ENCODE measurements at regions not wholly inside any gene's neighbourhood (a gene's known extent, or its start where the extent isn't known, plus 50 kb on each side); places are given as distances from the start of the nearest gene placed in this dataset.

DNA sequence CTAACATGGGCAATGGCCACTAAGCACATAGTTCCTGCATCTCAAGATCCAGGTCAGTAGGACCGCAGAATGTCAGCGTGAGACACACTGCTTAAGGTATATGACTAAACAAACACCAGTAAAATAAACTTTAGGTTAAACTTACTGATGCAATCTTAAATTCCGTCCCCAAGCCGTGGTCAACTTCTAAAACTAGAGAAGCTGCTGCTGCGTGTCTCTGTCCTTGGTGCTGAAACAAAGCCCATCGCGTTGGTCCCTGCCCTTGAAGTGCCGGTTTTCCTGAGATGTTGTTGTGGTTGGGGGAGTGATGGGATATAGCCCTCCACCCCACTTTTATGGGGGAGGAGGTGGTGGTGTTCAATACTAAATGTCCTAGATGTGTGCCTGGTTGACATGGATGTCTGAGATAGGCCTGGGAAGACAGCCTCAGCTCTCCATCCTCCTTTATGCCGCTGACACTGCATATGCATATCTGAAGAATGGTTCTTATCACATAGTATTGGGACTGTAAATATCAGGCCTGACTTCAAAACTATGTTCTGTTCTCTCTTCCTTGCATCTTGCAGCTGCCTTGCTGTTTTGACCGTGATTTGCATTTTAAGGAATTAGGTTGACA, 72.0 kb upstream of the KCNA3 start:
- Histone ChIP-seq H3K4me3 (ENCODE audit: low read length) (no peak overlapping the region), H3K36me3 (ENCODE audit: control insufficient read depth, insufficient read depth, low read length) (no peaks in the 10 kb centered on the region), H3K27me3 (ENCODE audit: control insufficient read depth, insufficient read depth, low read length) (peaks cover 12% of the 10 kb centered on the region), H3K27ac (ENCODE audit: low read length) (no peak overlapping the region), H3K4me1 (ENCODE audit: control insufficient read depth, insufficient read depth, low read length) (no peaks in the 10 kb centered on the region), H3K9me3 (ENCODE audit: control insufficient read depth, insufficient read depth, low read length) (no peaks in the 10 kb centered on the region)
- intact Hi-C loops (cut with micrococcal nuclease), result no loop called here
- ATAC-seq, result peak in 2 of 3 donors; percentile 62 to 65
- no peaks in the 10 kb centered on the region for H3K4me1 Mint-ChIP-seq
- H3K4me3 Mint-ChIP-seq, result no peak overlapping the region
- TF ChIP-seq, protein P1, sequence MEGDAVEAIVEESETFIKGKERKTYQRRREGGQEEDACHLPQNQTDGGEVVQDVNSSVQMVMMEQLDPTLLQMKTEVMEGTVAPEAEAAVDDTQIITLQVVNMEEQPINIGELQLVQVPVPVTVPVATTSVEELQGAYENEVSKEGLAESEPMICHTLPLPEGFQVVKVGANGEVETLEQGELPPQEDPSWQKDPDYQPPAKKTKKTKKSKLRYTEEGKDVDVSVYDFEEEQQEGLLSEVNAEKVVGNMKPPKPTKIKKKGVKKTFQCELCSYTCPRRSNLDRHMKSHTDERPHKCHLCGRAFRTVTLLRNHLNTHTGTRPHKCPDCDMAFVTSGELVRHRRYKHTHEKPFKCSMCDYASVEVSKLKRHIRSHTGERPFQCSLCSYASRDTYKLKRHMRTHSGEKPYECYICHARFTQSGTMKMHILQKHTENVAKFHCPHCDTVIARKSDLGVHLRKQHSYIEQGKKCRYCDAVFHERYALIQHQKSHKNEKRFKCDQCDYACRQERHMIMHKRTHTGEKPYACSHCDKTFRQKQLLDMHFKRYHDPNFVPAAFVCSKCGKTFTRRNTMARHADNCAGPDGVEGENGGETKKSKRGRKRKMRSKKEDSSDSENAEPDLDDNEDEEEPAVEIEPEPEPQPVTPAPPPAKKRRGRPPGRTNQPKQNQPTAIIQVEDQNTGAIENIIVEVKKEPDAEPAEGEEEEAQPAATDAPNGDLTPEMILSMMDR (IDR thresholded peaks at IDR 0.05), result no peak
- H3K9me3 Mint-ChIP-seq, result no peaks in the 10 kb centered on the region
- 21% methylated on average over 6 of the region's 10 CpGs for WGBS (ENCODE audit: insufficient coverage)
- DNase-seq, result peak; percentile 37 to 85
- peaks cover 41 to 78% of the 10 kb centered on the region in 2 donors for H3K27me3 Mint-ChIP-seq (ENCODE audit: low read depth in 2 of 2)
- no peak overlapping the region for H3K27ac Mint-ChIP-seq
- H3K36me3 Mint-ChIP-seq, result no peaks in the 10 kb centered on the region

DNA sequence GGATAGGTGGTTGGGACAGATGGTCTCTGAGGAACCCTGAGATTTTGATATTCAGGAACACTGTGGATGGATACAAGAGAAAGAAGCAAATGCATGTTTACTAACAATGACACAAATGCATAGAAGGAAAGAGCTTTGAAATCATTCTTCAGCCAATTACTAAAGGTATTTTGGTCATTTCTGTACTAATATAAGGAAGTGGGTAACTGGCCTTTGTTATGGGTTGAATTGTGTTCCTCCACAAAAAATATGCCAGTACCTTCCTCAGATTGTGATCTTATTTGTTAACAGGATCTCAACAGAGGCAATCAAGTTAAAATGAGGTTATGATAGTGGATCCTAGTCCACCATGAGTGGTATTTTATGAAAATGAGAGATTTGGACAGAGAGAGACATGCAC, 68.7 kb upstream of the KCNA3 start:
- H3K27ac Mint-ChIP-seq, result no peak overlapping the region

DNA sequence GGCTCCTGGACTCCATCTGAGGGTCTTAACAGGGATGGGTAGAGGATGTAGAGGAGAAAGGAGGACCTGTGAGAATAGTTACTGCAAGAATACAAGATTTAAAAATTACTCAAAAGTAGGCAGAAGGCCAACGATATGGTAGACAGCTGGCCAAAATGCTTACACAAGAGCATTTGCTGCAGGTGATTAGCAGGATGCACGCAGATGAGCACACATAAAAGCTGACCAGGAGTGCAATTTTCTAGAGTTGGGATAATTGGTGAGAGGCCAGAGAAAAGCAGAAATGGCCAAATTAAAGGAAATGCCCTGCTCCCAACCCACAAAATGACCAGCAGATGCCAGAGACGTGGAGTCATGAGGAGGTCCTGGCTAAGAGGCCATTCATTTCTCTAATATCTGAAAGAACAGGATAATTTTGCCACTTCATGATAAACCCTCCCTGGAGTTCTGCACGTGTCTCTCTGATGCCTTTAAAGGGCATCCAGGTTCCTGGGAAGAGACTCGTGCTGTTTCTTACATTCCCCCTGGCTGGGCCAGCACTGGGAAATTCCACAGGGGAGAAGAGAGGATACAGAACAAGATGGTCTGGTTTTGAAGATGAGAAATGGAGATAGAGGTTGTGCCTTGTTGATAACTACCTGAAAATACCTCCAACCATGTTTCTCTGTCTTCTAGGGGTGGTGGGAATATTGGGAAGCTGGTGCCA, 62.3 kb upstream of the KCNA3 start:
- Histone ChIP-seq H3K4me3 (ENCODE audit: low read length) (no peak overlapping the region), H3K4me1 (ENCODE audit: control insufficient read depth, insufficient read depth, low read length) (no peaks in the 10 kb centered on the region), H3K36me3 (ENCODE audit: control insufficient read depth, insufficient read depth, low read length) (no peaks in the 10 kb centered on the region), H3K27ac (ENCODE audit: low read length) (no peak overlapping the region), H3K27me3 (ENCODE audit: control insufficient read depth, insufficient read depth, low read length) (no peaks in the 10 kb centered on the region), H3K9me3 (ENCODE audit: control insufficient read depth, insufficient read depth, low read length) (no peaks in the 10 kb centered on the region)
- 73% methylated on average over 5 of the region's 5 CpGs for WGBS (ENCODE audit: insufficient coverage)
- no peaks in the 10 kb centered on the region for H3K9me3 Mint-ChIP-seq
- no peak overlapping the region for H3K4me3 Mint-ChIP-seq
- no peak for ATAC-seq
- H3K27ac Mint-ChIP-seq, result no peak overlapping the region
- TF ChIP-seq, protein P1 (IDR thresholded peaks at IDR 0.05), result no peak
- H3K4me1 Mint-ChIP-seq, result no peaks in the 10 kb centered on the region
- H3K27me3 Mint-ChIP-seq (ENCODE audit: low read depth in 2 of 2), result peaks cover 6 to 21% of the 10 kb centered on the region in 2 donors
- no peak for DNase-seq
- no peaks in the 10 kb centered on the region for H3K36me3 Mint-ChIP-seq
- intact Hi-C loops (cut with micrococcal nuclease), result no loop called here

More for the DNA sequence above, 68.7 kb upstream of the KCNA3 start:
- DNase-seq (no peak), ATAC-seq (no peak)
- H3K4me1 ChIP-seq (ENCODE audit: control insufficient read depth, insufficient read depth, low read length), result no peaks in the 10 kb centered on the region
- Mint-ChIP-seq H3K27me3 (ENCODE audit: low read depth in 2 of 2) (peaks cover 33 to 61% of the 10 kb centered on the region in 2 donors), H3K36me3 (no peaks in the 10 kb centered on the region), H3K9me3 (no peaks in the 10 kb centered on the region), H3K4me3 (no peak overlapping the region), H3K4me1 (no peaks in the 10 kb centered on the region)
- H3K9me3 ChIP-seq (ENCODE audit: control insufficient read depth, insufficient read depth, low read length), result no peaks in the 10 kb centered on the region
- H3K27me3 ChIP-seq (ENCODE audit: control insufficient read depth, insufficient read depth, low read length), result peaks cover 12% of the 10 kb centered on the region
- TF ChIP-seq, protein P1 (IDR thresholded peaks at IDR 0.05), result no peak
- H3K27ac ChIP-seq (ENCODE audit: low read length), result no peak overlapping the region
- no peaks in the 10 kb centered on the region for H3K36me3 ChIP-seq (ENCODE audit: control insufficient read depth, insufficient read depth, low read length)
- no peak overlapping the region for H3K4me3 ChIP-seq (ENCODE audit: low read length)
- intact Hi-C loops (cut with micrococcal nuclease), result no loop called here
